ENCODE measurements at regions not wholly inside any gene's neighbourhood (a gene's known extent, or its start where the extent isn't known, plus 50 kb on each side); places are given as distances from the start of the nearest gene placed in this dataset.
A peak's percentile ranks its signal among the peaks of the same experiment; 100 is the strongest.

DNA sequence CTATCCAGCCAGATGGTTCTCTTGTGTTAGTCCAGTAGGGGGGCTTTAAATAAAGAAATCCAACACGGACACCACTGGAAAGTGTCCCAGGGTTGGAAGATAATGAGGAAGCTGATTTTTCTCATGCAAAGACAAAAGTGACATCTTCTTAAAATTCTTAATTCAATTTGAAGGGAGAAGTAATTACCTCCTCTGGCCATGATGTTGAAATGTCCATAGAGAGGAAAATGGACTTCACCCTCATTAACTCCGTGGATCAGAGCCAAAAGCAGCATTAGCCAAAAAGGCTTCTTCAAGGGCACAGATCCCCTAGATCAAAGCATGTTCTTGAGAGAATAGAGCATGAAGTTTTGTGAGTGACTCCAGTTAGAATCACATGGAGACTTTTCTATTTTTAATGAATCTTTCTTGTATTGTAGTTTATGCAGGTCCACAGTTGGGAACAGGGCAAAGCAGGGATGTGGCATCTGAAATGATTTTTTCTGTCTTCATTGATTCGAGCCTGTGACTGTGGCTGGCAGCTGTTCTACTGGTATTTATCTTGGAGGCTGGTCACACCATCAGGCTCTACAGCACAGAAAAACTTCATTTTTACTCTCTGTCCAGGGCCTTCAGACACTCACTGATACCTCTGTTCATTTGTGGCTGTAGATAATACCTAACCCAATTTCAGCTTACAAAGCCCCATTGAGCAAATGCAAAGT, 1002.5 kb downstream of the AACS start:
- H3K4me1 ChIP-seq (ENCODE audit: insufficient read depth, low read length): no peaks in the 10 kb centered on the region
- H3K27me3 ChIP-seq (ENCODE audit: insufficient read depth, low read length): no peaks in the 10 kb centered on the region
- no peak overlapping the region for H3K4me3 ChIP-seq (ENCODE audit: insufficient read depth, low read length)
- H3K79me2 ChIP-seq (ENCODE audit: insufficient read depth, low read length): no peaks in the 10 kb centered on the region
- H3K36me3 ChIP-seq (ENCODE audit: insufficient read depth, low read length): no peaks in the 10 kb centered on the region
- TF ChIP-seq, protein P1, sequence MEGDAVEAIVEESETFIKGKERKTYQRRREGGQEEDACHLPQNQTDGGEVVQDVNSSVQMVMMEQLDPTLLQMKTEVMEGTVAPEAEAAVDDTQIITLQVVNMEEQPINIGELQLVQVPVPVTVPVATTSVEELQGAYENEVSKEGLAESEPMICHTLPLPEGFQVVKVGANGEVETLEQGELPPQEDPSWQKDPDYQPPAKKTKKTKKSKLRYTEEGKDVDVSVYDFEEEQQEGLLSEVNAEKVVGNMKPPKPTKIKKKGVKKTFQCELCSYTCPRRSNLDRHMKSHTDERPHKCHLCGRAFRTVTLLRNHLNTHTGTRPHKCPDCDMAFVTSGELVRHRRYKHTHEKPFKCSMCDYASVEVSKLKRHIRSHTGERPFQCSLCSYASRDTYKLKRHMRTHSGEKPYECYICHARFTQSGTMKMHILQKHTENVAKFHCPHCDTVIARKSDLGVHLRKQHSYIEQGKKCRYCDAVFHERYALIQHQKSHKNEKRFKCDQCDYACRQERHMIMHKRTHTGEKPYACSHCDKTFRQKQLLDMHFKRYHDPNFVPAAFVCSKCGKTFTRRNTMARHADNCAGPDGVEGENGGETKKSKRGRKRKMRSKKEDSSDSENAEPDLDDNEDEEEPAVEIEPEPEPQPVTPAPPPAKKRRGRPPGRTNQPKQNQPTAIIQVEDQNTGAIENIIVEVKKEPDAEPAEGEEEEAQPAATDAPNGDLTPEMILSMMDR (IDR thresholded peaks at IDR 0.05; ENCODE audit: extremely low read depth, low read depth, low read length): no peak
- no peak overlapping the region for H3K4me2 ChIP-seq (ENCODE audit: insufficient read depth, low read length)
- H2AFZ ChIP-seq (ENCODE audit: low read length): no peak overlapping the region
- H4K20me1 ChIP-seq (ENCODE audit: insufficient read depth, low read length): no peaks in the 10 kb centered on the region
- H3K9me3 ChIP-seq (ENCODE audit: low read depth, low read length): peaks cover 6% of the 10 kb centered on the region
- no peak for DNase-seq (ENCODE audit: insufficient read length, low spot score, missing footprints)
- no peak overlapping the region for H3K27ac ChIP-seq (ENCODE audit: low read depth, low read length)

DNA sequence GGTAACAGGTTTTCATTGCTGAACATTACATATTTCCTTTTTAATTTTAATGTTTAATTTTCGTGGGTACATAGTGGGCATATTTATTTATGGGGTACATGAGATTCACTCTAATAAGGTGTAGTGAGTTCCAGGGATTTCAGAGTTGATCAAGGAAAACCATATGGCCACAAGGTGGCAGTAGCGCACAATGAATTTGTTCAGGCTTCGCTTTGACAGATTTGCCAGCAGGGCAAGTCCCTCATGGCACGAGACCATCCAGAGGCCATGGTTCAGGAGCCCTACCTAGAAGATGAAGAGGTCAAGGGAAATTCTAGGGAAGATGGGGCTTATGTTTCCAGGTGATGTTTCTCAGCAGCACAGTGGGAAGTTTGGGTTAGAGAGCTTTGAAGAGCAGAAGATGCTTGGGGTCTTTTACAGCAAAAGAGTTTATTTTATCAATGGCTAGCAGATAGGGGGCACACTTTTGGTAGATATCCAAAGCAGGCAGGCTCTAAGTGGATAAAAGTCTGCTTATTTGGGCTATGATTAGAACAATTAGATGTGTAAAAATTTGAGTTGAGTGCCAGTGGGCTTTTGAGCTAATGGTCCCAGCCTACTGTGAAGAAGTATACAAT, 1004.4 kb downstream of the AACS start:
- no peaks in the 10 kb centered on the region for H3K4me1 ChIP-seq (ENCODE audit: insufficient read depth, low read length)
- no peaks in the 10 kb centered on the region for H3K27me3 ChIP-seq (ENCODE audit: insufficient read depth, low read length)
- no peaks in the 10 kb centered on the region for H4K20me1 ChIP-seq (ENCODE audit: insufficient read depth, low read length)
- H3K79me2 ChIP-seq (ENCODE audit: insufficient read depth, low read length): no peaks in the 10 kb centered on the region
- H3K4me2 ChIP-seq (ENCODE audit: insufficient read depth, low read length): no peak overlapping the region
- H3K4me3 ChIP-seq (ENCODE audit: insufficient read depth, low read length): no peak overlapping the region
- TF ChIP-seq, protein P1 (IDR thresholded peaks at IDR 0.05; ENCODE audit: extremely low read depth, low read depth, low read length): peak; percentile 58
- no peak overlapping the region for H3K27ac ChIP-seq (ENCODE audit: low read depth, low read length)
- peaks cover 6% of the 10 kb centered on the region for H3K9me3 ChIP-seq (ENCODE audit: low read depth, low read length)
- DNase-seq (ENCODE audit: insufficient read length, low spot score, missing footprints): no peak
- no peak overlapping the region for H2AFZ ChIP-seq (ENCODE audit: low read length)
- H3K36me3 ChIP-seq (ENCODE audit: insufficient read depth, low read length): no peaks in the 10 kb centered on the region

DNA sequence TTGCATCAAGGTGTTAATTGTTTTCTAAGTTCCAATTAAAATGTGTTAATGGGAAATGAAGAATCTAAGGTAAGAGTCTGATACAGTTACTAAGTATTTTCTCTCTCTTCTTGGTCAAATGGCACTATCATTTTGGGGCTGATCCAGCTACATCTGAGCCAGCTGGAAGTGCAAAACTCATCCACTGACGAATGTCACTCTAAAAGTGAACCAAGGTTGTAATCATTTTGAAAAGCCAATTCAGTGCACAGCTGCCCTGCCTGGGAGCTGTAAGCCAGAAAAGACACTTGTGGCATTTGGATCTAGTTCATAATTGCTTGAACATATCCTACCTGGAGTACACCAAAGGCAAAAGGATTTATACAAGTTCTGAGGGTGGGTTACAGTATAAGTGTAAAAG, 1011.3 kb downstream of the AACS start:
- no peaks in the 10 kb centered on the region for H3K9me3 ChIP-seq (ENCODE audit: low read depth, low read length)
- no peaks in the 10 kb centered on the region for H4K20me1 ChIP-seq (ENCODE audit: insufficient read depth, low read length)
- H3K27ac ChIP-seq (ENCODE audit: low read depth, low read length): no peak overlapping the region
- H3K4me2 ChIP-seq (ENCODE audit: insufficient read depth, low read length): no peak overlapping the region
- H3K79me2 ChIP-seq (ENCODE audit: insufficient read depth, low read length): no peaks in the 10 kb centered on the region
- H2AFZ ChIP-seq (ENCODE audit: low read length): no peak overlapping the region
- no peaks in the 10 kb centered on the region for H3K36me3 ChIP-seq (ENCODE audit: insufficient read depth, low read length)
- no peak for DNase-seq (ENCODE audit: insufficient read length, low spot score, missing footprints)
- TF ChIP-seq, protein P1 (IDR thresholded peaks at IDR 0.05; ENCODE audit: extremely low read depth, low read depth, low read length): no peak
- H3K27me3 ChIP-seq (ENCODE audit: insufficient read depth, low read length): no peaks in the 10 kb centered on the region
- no peaks in the 10 kb centered on the region for H3K4me1 ChIP-seq (ENCODE audit: insufficient read depth, low read length)
- H3K4me3 ChIP-seq (ENCODE audit: insufficient read depth, low read length): no peak overlapping the region

- no peak overlapping the region for H2AFZ ChIP-seq (ENCODE audit: low read length)
- no peak overlapping the region for H3K27ac ChIP-seq (ENCODE audit: low read depth, low read length)
- no peak for DNase-seq (ENCODE audit: insufficient read length, low spot score, missing footprints)
- no peaks in the 10 kb centered on the region for H4K20me1 ChIP-seq (ENCODE audit: insufficient read depth, low read length)
- H3K4me2 ChIP-seq (ENCODE audit: insufficient read depth, low read length): no peak overlapping the region
- no peaks in the 10 kb centered on the region for H3K27me3 ChIP-seq (ENCODE audit: insufficient read depth, low read length)
- no peak overlapping the region for H3K4me3 ChIP-seq (ENCODE audit: insufficient read depth, low read length)
- TF ChIP-seq, protein P1 (IDR thresholded peaks at IDR 0.05; ENCODE audit: extremely low read depth, low read depth, low read length): no peak
- no peaks in the 10 kb centered on the region for H3K36me3 ChIP-seq (ENCODE audit: insufficient read depth, low read length)
- no peaks in the 10 kb centered on the region for H3K4me1 ChIP-seq (ENCODE audit: insufficient read depth, low read length)
- no peaks in the 10 kb centered on the region for H3K9me3 ChIP-seq (ENCODE audit: low read depth, low read length)
- H3K79me2 ChIP-seq (ENCODE audit: insufficient read depth, low read length): no peaks in the 10 kb centered on the region
Observed at GRCh38 chr12:126083926-126084325, 1018.7 kb downstream of the AACS start.
